Breast epithelium (tissue), 3 donors: ENCODE measurements at regions not wholly inside any gene's neighbourhood (a gene's known extent, or its start where the extent isn't known, plus 50 kb on each side); places are given as distances from the start of the nearest gene placed in this dataset.

Experiments
- CTCF ChIP-seq, 3 donors: fragments of 450-650 bp; IDR thresholded peaks; one replicate each; pipeline ENCODE4 v1.5.1; 2016 to 2017; ENCODE audit warnings: antibody characterized with exemption in 3 of 3, mild to moderate bottlenecking in 3 of 3, moderate library complexity in 3 of 3
- POLR2A ChIP-seq: fragments of 450-650 bp; IDR thresholded peaks from one replicate; pipeline ENCODE4 v1.6.1; 2016; ENCODE audit warnings: antibody characterized with exemption, mild to moderate bottlenecking, moderate library complexity
- POLR2AphosphoS5 ChIP-seq, 3 donors: sonication (generic); formaldehyde crosslinking; IDR thresholded peaks; one replicate each; pipeline ENCODE4 v1.6.1; 2017; ENCODE audit warnings: antibody characterized with exemption in 3 of 3

GRCh38 chr13:73687087-73687486 is 447.1 kb downstream of the KLF12 start:
- no peak for TF ChIP-seq CTCF (IDR thresholded peaks at IDR 0.05)
- TF ChIP-seq POLR2AphosphoS5 (IDR thresholded peaks at IDR 0.05) = no peak
- TF ChIP-seq POLR2A = no peak
